ENCODE measurements at regions not wholly inside any gene's neighbourhood (a gene's known extent, or its start where the extent isn't known, plus 50 kb on each side); places are given as distances from the start of the nearest gene placed in this dataset.

- DNase-seq = no peak
Observed at GRCh38 chr7:36075561-36075960, 77.5 kb upstream of the EEPD1 start.

GRCh38 chr7:36076074-36076473 lies 77.0 kb upstream of the EEPD1 start:
- DNase-seq = no peak

- DNase-seq = no peak
Observed at GRCh38 chr7:36078816-36079360, 74.2 kb upstream of the EEPD1 start.

- DNase-seq = no peak
Observed at GRCh38 chr7:36079446-36080025, 73.5 kb upstream of the EEPD1 start.

GRCh38 chr7:36080843-36081242 lies 72.2 kb upstream of the EEPD1 start:
- no peak for DNase-seq

- no peak for DNase-seq
Observed at GRCh38 chr7:36082216-36082615, 70.8 kb upstream of the EEPD1 start.

GRCh38 chr7:36082910-36083309 lies 70.1 kb upstream of the EEPD1 start:
- DNase-seq = no peak

- no peak for DNase-seq
Observed at GRCh38 chr7:36083626-36084380, 69.3 kb upstream of the EEPD1 start.

- peak; percentile 63 for DNase-seq
Observed at GRCh38 chr7:36084485-36085091, 68.5 kb upstream of the EEPD1 start.

GRCh38 chr7:36085096-36085495 lies 68.0 kb upstream of the EEPD1 start:
- DNase-seq = no peak

GRCh38 chr7:36086571-36086970 lies 66.5 kb upstream of the EEPD1 start:
- DNase-seq = no peak

GRCh38 chr7:36088553-36088952 lies 64.5 kb upstream of the EEPD1 start:
- DNase-seq = no peak

- DNase-seq = no peak
Observed at GRCh38 chr7:36088966-36089365, 64.1 kb upstream of the EEPD1 start.

GRCh38 chr7:36090976-36091873 lies 61.8 kb upstream of the EEPD1 start:
- no peak for DNase-seq

GRCh38 chr7:36091874-36092176 lies 61.2 kb upstream of the EEPD1 start:
- DNase-seq = no peak

- no peak for DNase-seq
Observed at GRCh38 chr7:36092221-36092771, 60.8 kb upstream of the EEPD1 start.

- no peak for DNase-seq
Observed at GRCh38 chr7:36096460-36097095, 56.5 kb upstream of the EEPD1 start.

- no peak for DNase-seq
Observed at GRCh38 chr7:36098096-36098495, 55.0 kb upstream of the EEPD1 start.

GRCh38 chr7:36100226-36100625 lies 52.8 kb upstream of the EEPD1 start:
- DNase-seq = no peak

GRCh38 chr7:36100634-36101033 lies 52.4 kb upstream of the EEPD1 start:
- DNase-seq = no peak
